Esophagus squamous epithelium (tissue), 4 donors: ENCODE measurements at regions not wholly inside any gene's neighbourhood (a gene's known extent, or its start where the extent isn't known, plus 50 kb on each side); places are given as distances from the start of the nearest gene placed in this dataset.
"Not testable (repeated sequence)": the region's sequence is repeated elsewhere in the genome, so short reads cannot be mapped to it uniquely, and the experiment has no call there.

ENCODE experiments used
- CTCF ChIP-seq, 6 experiments: fragments of 450-650 bp in 4 of 6; fragments of 200-600 bp in 2 of 6; sonication (generic) in 2 of 6; IDR thresholded peaks; one replicate each; pipeline ENCODE4 v1.5.1; 2016 to 2019; ENCODE audit warnings: antibody characterized with exemption in 6 of 6, mild to moderate bottlenecking in 4 of 6, moderate library complexity in 4 of 6
- POLR2A ChIP-seq, 4 donors: fragments of 450-650 bp; IDR thresholded peaks; one replicate each; pipeline ENCODE4 v1.6.1; 2017; ENCODE audit warnings: antibody characterized with exemption in 4 of 4, mild to moderate bottlenecking in 4 of 4, moderate library complexity in 3 of 4

GRCh38 chr16:18216814-18217213, 119.7 kb downstream of the NPIPA8 start:
- not testable (repeated sequence) for TF ChIP-seq CTCF, POLR2A (IDR thresholded peaks at IDR 0.05)
